IMR-90 (cell line): ENCODE measurements at regions not wholly inside any gene's neighbourhood (a gene's known extent, or its start where the extent isn't known, plus 50 kb on each side); places are given as distances from the start of the nearest gene placed in this dataset.

Experiments
- ATAC-seq: fragments of 200-7000 bp; cut with Tn5 transposase; 2 replicates; pipeline ENCODE4 v1.9.1; 2020; ENCODE audit warnings: low read depth, mild to moderate bottlenecking, moderate library complexity
- BruUV-seq: library from RNA; stranded (reverse); fragments of 400-500 nt; replicated peaks from 2 replicates; lab custom pipeline; 2021; lab: Mats Ljungman, UMichigan
- CTCF ChIA-PET: fragments of 300-600 bp; formaldehyde crosslinking; extraction: SDS; loops from one replicate; lab custom pipeline; 2021; ENCODE audit warnings: antibody characterized with exemption; lab: Yijun Ruan, JAX
- POLR2A ChIA-PET: fragments of 300-600 bp; sonication (Branson Sonifier 250); formaldehyde crosslinking; loops from one replicate; lab custom pipeline; 2022; ENCODE audit warnings: antibody characterized with exemption; ENCODE audit not compliant: unreplicated experiment; lab: Charles Lee
- DNase-seq: peaks from one replicate; pipeline ENCODE4 v3.0.0; 2013
- H2AFZ ChIP-seq: replicated peaks from 2 replicates; pipeline ENCODE3; 2013; ENCODE audit warnings: low read length, mild to moderate bottlenecking; ENCODE audit not compliant: poor library complexity
- H2AK5ac ChIP-seq: 2 replicates; pipeline ENCODE4 v1.6.1; 2013; ENCODE audit warnings: low read depth, low read length, inconsistent platforms
- H2AK9ac ChIP-seq: replicated peaks from 2 replicates; pipeline ENCODE3; 2013; ENCODE audit warnings: mild to moderate bottlenecking, low read depth, low read length, moderate library complexity; ENCODE audit not compliant: poor library complexity
- H2BK120ac ChIP-seq: 2 replicates; pipeline ENCODE4 v1.6.1; 2013; ENCODE audit warnings: low read depth, low read length, inconsistent platforms
- H2BK15ac ChIP-seq: 3 replicates; pipeline ENCODE4 v1.6.1; 2013; ENCODE audit warnings: low read depth, low read length, inconsistent platforms
- H2BK20ac ChIP-seq: 2 replicates; pipeline ENCODE4 v1.6.1; 2013; ENCODE audit warnings: low read depth, mild to moderate bottlenecking, inconsistent platforms, low read length, moderate library complexity
- H2BK5ac ChIP-seq: 2 replicates; pipeline ENCODE4 v1.6.1; 2013; ENCODE audit warnings: mild to moderate bottlenecking, low read depth, low read length, inconsistent platforms; ENCODE audit not compliant: poor library complexity, severe bottlenecking
- H3K14ac ChIP-seq: replicated peaks from 2 replicates; pipeline ENCODE4 v1.6.1; 2013; ENCODE audit warnings: low read depth, low read length, inconsistent platforms
- H3K18ac ChIP-seq: 2 replicates; pipeline ENCODE4 v1.6.1; 2013; ENCODE audit warnings: low read depth, low read length, control low read depth
- H3K23ac ChIP-seq: 2 replicates; pipeline ENCODE4 v1.6.1; 2013; ENCODE audit warnings: low read depth, low read length, inconsistent platforms
- H3K27ac ChIP-seq: 2 replicates; pipeline ENCODE4 v1.5.1; 2013; ENCODE audit warnings: mild to moderate bottlenecking, control low read depth, low read length; ENCODE audit not compliant: insufficient read depth
- H3K27me3 ChIP-seq: 2 replicates; pipeline ENCODE4 v1.6.1; 2013; ENCODE audit warnings: low read length; ENCODE audit not compliant: control insufficient read depth, insufficient read depth
- H3K36me3 ChIP-seq: 2 replicates; pipeline ENCODE4 v1.6.1; 2013; ENCODE audit warnings: low read length, mixed read lengths; ENCODE audit not compliant: control insufficient read depth, insufficient read depth
- H3K4ac ChIP-seq: 2 replicates; pipeline ENCODE4 v1.6.1; 2013; ENCODE audit warnings: low read depth, low read length, inconsistent platforms
- H3K4me1 ChIP-seq: 2 replicates; pipeline ENCODE4 v1.6.1; 2013; ENCODE audit warnings: low read length, mixed read lengths; ENCODE audit not compliant: control insufficient read depth, insufficient read depth
- H3K4me2 ChIP-seq: 2 replicates; pipeline ENCODE4 v1.6.1; 2013; ENCODE audit warnings: low read depth, mild to moderate bottlenecking, control low read depth, low read length, moderate library complexity
- H3K4me3 ChIP-seq: 2 replicates; pipeline ENCODE4 v1.5.1; 2013; ENCODE audit warnings: low read depth, mild to moderate bottlenecking, control low read depth, low read length, moderate library complexity; ENCODE audit not compliant: insufficient read depth
- H3K56ac ChIP-seq: 2 replicates; pipeline ENCODE4 v1.6.1; 2013; ENCODE audit warnings: low read length, inconsistent platforms; ENCODE audit not compliant: insufficient read depth; ENCODE audit errors: extremely low read depth
- H3K79me1 ChIP-seq, 2 experiments: 2 replicates each; pipeline ENCODE4 v1.6.1; 2013; ENCODE audit warnings: low read length in 2 of 2, inconsistent platforms in 1 of 2, low read depth in 1 of 2
- H3K9ac ChIP-seq: 2 replicates; pipeline ENCODE4 v1.6.1; 2013; ENCODE audit warnings: low read depth, low read length, control low read depth
- H3K9me1 ChIP-seq: 2 replicates; pipeline ENCODE4 v1.6.1; 2013; ENCODE audit warnings: low read length, inconsistent platforms; ENCODE audit not compliant: insufficient read depth
- H3K9me3 ChIP-seq: 2 replicates; pipeline ENCODE4 v1.6.1; 2013; ENCODE audit warnings: low read length; ENCODE audit not compliant: control insufficient read depth, insufficient read depth
- H4K20me1 ChIP-seq: 2 replicates; pipeline ENCODE4 v1.6.1; 2013; ENCODE audit warnings: low read length, inconsistent platforms; ENCODE audit not compliant: insufficient read depth
- H4K5ac ChIP-seq: 2 replicates; pipeline ENCODE4 v1.6.1; 2013; ENCODE audit warnings: mild to moderate bottlenecking, low read depth, low read length, control low read depth
- H4K8ac ChIP-seq, 2 experiments: 2 replicates each; pipeline ENCODE4 v1.6.1; 2013; ENCODE audit warnings: low read depth in 2 of 2, low read length in 2 of 2, control low read depth in 1 of 2, inconsistent platforms in 1 of 2
- H4K91ac ChIP-seq: 2 replicates; pipeline ENCODE4 v1.6.1; 2013; ENCODE audit warnings: low read depth, low read length, inconsistent platforms; ENCODE audit not compliant: insufficient read depth
- FOS ChIP-seq: fragments of 150-350 bp; IDR thresholded peaks from 2 replicates; pipeline ENCODE4 v1.6.1; 2016; ENCODE audit warnings: low read depth, low read length
- MXI1 ChIP-seq: IDR thresholded peaks from 2 replicates; pipeline ENCODE4 v1.6.1; 2012; ENCODE audit warnings: low read depth, mild to moderate bottlenecking, low read length, moderate library complexity, borderline replicate concordance
- WGBS, 2 experiments: methylation state at CpG; one replicate each; pipeline versions ENCODE4 v1.1.5 to v1.1.7; 2013; ENCODE audit warnings: missing lambda C conversion rate in 2 of 2; ENCODE audit not compliant: insufficient read length in 1 of 2; ENCODE audit errors: extremely low coverage in 2 of 2; 5-methylcytosine and 5-hydroxymethylcytosine counted together
- dilution Hi-C: fragments of 300-500 bp; cut with HindIII; formaldehyde crosslinking; loops from one replicate; pipeline ENCODE4 v1.14.3; 2018; ENCODE audit warnings: low sequenced_read_pairs; ENCODE audit not compliant: unreplicated experiment
- in situ Hi-C: fragments of 300-500 bp; cut with MboI; formaldehyde crosslinking; loops from 3 replicates; pipeline ENCODE4 v1.14.3; 2019; ENCODE audit warnings: low sequenced_read_pairs, inconsistent platforms, mixed read lengths
- intact Hi-C: fragments of 100-400 bp; cut with micrococcal nuclease; formaldehyde crosslinking; loops from 2 replicates; pipeline ENCODE4 v1.10.0; 2022
- TF ChIP-seq, protein P1 (sequence below): fragments of 150-350 bp; IDR thresholded peaks from 2 replicates; pipeline ENCODE4 v1.6.1; 2017; ENCODE audit warnings: mild to moderate bottlenecking, antibody characterized with exemption, low read length, low read depth

DNA sequence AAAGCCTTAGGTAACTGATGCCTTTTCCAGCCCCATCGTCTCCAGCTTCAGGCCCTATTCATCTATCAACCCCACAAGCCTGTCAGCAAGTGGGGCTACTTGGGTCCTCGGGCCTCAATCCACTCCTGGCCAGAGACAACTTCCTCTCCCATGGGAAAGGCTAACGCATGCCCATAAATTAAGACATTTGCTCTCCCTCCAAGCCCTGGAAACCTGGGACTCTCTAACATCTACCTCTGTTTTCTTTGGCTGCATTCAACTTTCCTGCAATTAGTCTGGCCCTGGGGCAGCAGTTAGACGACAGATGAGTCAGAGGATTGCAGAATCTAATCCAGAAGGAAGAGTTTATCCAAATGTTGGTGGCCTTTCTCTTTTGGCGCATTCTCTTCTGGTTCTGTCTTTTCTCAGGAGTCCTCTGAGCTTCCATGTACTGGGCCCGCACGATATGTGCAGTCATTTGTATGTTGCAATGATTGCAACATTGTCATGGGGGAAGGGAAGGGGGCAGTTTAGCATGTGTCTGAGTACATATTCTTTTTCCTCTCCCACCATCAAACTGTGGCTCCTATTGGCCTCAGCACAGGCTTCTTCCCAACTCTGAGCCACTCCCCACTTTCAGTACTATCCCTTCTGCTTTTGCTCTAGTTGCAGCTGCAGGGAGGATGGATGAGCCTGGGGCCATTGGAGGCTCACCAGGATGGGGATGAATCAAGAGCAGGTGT is 54.4 kb downstream of the NAV1 start (continued):
- TF ChIP-seq, protein P1, sequence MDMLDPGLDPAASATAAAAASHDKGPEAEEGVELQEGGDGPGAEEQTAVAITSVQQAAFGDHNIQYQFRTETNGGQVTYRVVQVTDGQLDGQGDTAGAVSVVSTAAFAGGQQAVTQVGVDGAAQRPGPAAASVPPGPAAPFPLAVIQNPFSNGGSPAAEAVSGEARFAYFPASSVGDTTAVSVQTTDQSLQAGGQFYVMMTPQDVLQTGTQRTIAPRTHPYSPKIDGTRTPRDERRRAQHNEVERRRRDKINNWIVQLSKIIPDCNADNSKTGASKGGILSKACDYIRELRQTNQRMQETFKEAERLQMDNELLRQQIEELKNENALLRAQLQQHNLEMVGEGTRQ: no peak
- peak; percentile 97 for TF ChIP-seq FOS

DNA sequence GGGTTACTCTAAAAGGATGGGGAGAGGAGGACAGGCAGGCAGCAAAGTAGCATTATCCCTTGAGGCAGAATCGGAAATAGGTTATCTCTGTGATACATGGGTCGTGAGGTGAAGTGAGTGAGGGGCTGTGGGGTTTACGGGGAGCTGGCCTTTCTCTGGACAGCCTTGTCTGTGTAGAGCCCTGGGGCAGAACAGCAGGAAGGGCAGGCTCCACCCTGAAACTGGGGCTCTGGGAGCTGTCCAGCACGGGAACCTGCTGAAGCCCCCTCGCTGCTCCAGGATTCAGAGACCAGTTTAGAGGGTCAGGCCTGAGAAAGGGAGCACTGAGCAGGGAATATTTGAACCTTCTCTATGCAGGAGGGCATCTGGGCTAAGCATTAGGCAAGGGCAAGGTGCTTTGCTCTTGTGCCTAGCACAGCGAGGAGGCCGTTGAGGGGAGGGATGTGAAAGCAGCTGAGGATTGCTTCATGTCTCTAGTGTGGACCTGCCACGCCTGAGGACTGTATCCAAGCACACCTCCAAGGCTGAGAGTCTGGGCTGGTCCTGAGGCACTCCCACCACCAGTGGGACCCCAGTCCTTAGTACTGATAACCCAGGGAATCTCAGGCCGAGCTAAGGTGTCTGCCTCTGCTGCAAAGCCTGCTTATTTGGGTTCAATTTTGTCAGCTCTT is 55.8 kb downstream of the NAV1 start:
- H3K9me1 ChIP-seq: peaks cover 48% of the 10 kb centered on the region
- peak overlapping the region; percentile 25; the same call in 1 of the 3 replicates for H2BK15ac ChIP-seq
- H4K8ac ChIP-seq: no peak overlapping the region
- no TSS peak for BruUV-seq
- in situ Hi-C loops (no loop called here), intact Hi-C loops (no loop called here), dilution Hi-C loops (no loop called here)
- peaks cover 37% of the 10 kb centered on the region for H4K20me1 ChIP-seq
- H3K23ac ChIP-seq: no peak overlapping the region
- peaks cover 20% of the 10 kb centered on the region for H3K4me1 ChIP-seq
- ChIA-PET CTCF (no interaction called here), POLR2A (no interaction called here)
- no peak overlapping the region for H4K5ac ChIP-seq
- H2AFZ ChIP-seq: no peak overlapping the region
- peaks cover 40 to 86% of the 10 kb centered on the region in 2 experiments for H3K79me1 ChIP-seq
- H3K4me3 ChIP-seq: no peak overlapping the region
- no peak overlapping the region; the same call in 1 of the 2 replicates for H3K56ac ChIP-seq
- peak overlapping the region; percentile 87 for H3K4ac ChIP-seq
- no peak overlapping the region for H2BK5ac ChIP-seq
- TF ChIP-seq MXI1: peak; percentile 39; the same call in 1 of the 2 replicates
- no peak for TF ChIP-seq FOS
- no peak overlapping the region for H3K4me2 ChIP-seq
- H3K36me3 ChIP-seq: peaks cover 4% of the 10 kb centered on the region; the same call in 1 of the 2 replicates
- H3K27ac ChIP-seq: no peak overlapping the region
- H3K27me3 ChIP-seq: no peaks in the 10 kb centered on the region
- peak overlapping the region; percentile 54 for H2AK5ac ChIP-seq
- H3K9ac ChIP-seq: no peak overlapping the region
- H3K18ac ChIP-seq: no peak overlapping the region
- no peaks in the 10 kb centered on the region for H3K9me3 ChIP-seq
- ATAC-seq (peak; percentile 66), DNase-seq (peak; percentile 38)
- no CpG with 5 or more reads among the region's 9 CpGs for WGBS, 2 experiments
- peak overlapping the region; percentile 89; the same call in 1 of the 2 replicates for H2BK120ac ChIP-seq
- no peak overlapping the region for H3K14ac ChIP-seq
- H2AK9ac ChIP-seq: peak overlapping the region; percentile 18
- peak overlapping the region; percentile 62 for H4K91ac ChIP-seq
- peak overlapping the region; percentile 65 for H2BK20ac ChIP-seq
